T-helper 1 cell treated with Interleukin-12 subunit alpha and Interleukin-12 subunit beta and Interleukin-4 antibody, amounts not matched to agents 30 ng/mL and 1 ng/mL, for 36 hours (primary cell): ENCODE measurements at regions not wholly inside any gene's neighbourhood (a gene's known extent, or its start where the extent isn't known, plus 50 kb on each side); places are given as distances from the start of the nearest gene placed in this dataset.

ENCODE experiments used
- intact Hi-C: fragments of 100-400 bp; cut with micrococcal nuclease; formaldehyde crosslinking; loops from one replicate; pipeline ENCODE4 v1.15.1; 2024

GRCh38 chr11:69904161-69904973 lies 85.2 kb upstream of the FGF3 start:
- intact Hi-C loops: no loop called here

GRCh38 chr11:69904974-69905535 lies 85.8 kb upstream of the FGF3 start:
- intact Hi-C loops: no loop called here

GRCh38 chr11:69905611-69906452 lies 86.6 kb upstream of the FGF3 start:
- intact Hi-C loops: no loop called here

GRCh38 chr11:69906453-69906907 lies 87.3 kb upstream of the FGF3 start:
- intact Hi-C loops: no loop called here

GRCh38 chr11:69907611-69908010 lies 88.4 kb upstream of the FGF3 start:
- intact Hi-C loops: no loop called here

GRCh38 chr11:69908511-69909220 lies 89.5 kb upstream of the FGF3 start:
- intact Hi-C loops: no loop called here

- intact Hi-C loops: no loop called here
Observed at GRCh38 chr11:69909561-69910518, 90.6 kb upstream of the FGF3 start.

GRCh38 chr11:69910519-69911309 lies 91.5 kb upstream of the FGF3 start:
- intact Hi-C loops: no loop called here

- intact Hi-C loops: no loop called here
Observed at GRCh38 chr11:69911310-69912160, 92.3 kb upstream of the FGF3 start.

- intact Hi-C loops: no loop called here
Observed at GRCh38 chr11:69912161-69912910, 93.1 kb upstream of the FGF3 start.

- intact Hi-C loops: no loop called here
Observed at GRCh38 chr11:69912911-69913451, 93.8 kb upstream of the FGF3 start.

- intact Hi-C loops: no loop called here
Observed at GRCh38 chr11:69913591-69914285, 94.5 kb upstream of the FGF3 start.

GRCh38 chr11:69914286-69915150 lies 95.3 kb upstream of the FGF3 start:
- intact Hi-C loops: loop anchor here (1.0 to 5.0 kb wide), 2 partner anchors 228 to 508 kb away; no protein-coding TSS in a partner anchor

GRCh38 chr11:69915151-69915500 lies 95.9 kb upstream of the FGF3 start:
- intact Hi-C loops: loop anchor here (1.0 to 5.0 kb wide), 2 partner anchors 229 to 507 kb away; no protein-coding TSS in a partner anchor

- intact Hi-C loops: loop anchor here (1.0 to 5.0 kb wide), 2 partner anchors 229 to 507 kb away; no protein-coding TSS in a partner anchor
Observed at GRCh38 chr11:69915501-69916250, 96.5 kb upstream of the FGF3 start.
